Type B pancreatic cell (in vitro differentiated cells): ENCODE measurements at regions not wholly inside any gene's neighbourhood (a gene's known extent, or its start where the extent isn't known, plus 50 kb on each side); places are given as distances from the start of the nearest gene placed in this dataset.
A peak's percentile ranks its signal among the peaks of the same experiment; 100 is the strongest.

ENCODE experiments used
- DNase-seq: peaks from one replicate; pipeline ENCODE4 v3.0.0; 2021; ENCODE audit warnings: mixed read lengths; ENCODE audit not compliant: unreplicated experiment; ENCODE audit errors: extremely low spot score
- H3K27ac Mint-ChIP-seq: 2 replicates; pipeline ENCODE4 v1.8.0; 2021; ENCODE audit warnings: mild to moderate bottlenecking, mixed read lengths
- H3K27me3 Mint-ChIP-seq: 2 replicates; pipeline ENCODE4 v1.8.0; 2021; ENCODE audit warnings: mixed read lengths
- H3K36me3 Mint-ChIP-seq: 2 replicates; pipeline ENCODE4 v1.8.0; 2021; ENCODE audit warnings: mixed read lengths
- H3K4me1 Mint-ChIP-seq: one replicate; pipeline ENCODE4 v1.8.0; 2021; ENCODE audit warnings: mixed read lengths; ENCODE audit not compliant: unreplicated experiment
- H3K4me3 Mint-ChIP-seq: 2 replicates; pipeline ENCODE4 v1.8.0; 2021; ENCODE audit warnings: mild to moderate bottlenecking, mixed read lengths
- H3K9me3 Mint-ChIP-seq: 2 replicates; pipeline ENCODE4 v1.8.0; 2021; ENCODE audit warnings: mixed read lengths
- TF ChIP-seq, protein P1 (sequence below): fragments of 200-600 bp; sonication (generic); conservative IDR thresholded peaks from 2 replicates; pipeline ENCODE4 v1.5.0; 2021; ENCODE audit warnings: antibody characterized with exemption, mild to moderate bottlenecking

DNA sequence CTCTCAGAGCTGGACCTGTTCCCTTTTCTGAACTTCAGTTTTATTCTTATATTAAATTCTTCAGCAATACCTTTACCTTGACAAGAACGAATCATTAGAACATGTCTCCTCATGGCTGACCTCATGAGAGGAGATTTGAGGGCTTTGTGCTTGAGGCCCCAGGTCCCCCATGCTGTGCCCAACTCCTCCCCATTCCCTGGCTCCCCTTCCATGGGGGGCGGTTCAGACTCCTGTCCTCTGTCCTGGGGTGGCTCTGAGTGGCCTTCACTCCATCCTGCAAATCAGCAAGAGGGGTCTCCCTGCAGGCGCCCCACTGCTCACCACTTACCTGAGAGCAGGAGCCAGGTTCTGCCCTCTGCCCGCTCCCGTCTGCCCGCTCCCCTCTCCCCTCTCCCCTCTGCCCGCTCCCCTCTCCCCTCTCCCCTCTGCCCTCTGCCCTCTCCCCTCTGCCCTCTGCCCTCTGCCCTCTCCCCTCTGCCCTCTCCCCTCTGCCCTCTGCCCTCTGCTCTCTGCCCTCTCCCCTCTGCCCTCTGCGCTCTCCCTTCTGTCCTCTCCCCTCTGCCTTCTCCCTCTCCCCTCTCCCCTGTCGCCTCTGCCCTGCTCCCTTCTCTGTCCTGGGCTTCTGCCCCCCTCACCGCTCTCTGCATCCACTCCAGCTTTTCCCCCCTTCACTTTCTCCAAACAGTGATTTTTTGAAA is 98.7 kb upstream of the ALKAL2 start:
- no peak for DNase-seq
- Mint-ChIP-seq H3K27ac (no peak overlapping the region), H3K4me3 (no peak overlapping the region), H3K9me3 (no peaks in the 10 kb centered on the region), H3K4me1 (peaks cover 19% of the 10 kb centered on the region), H3K36me3 (no peaks in the 10 kb centered on the region), H3K27me3 (peaks cover 7% of the 10 kb centered on the region)
- TF ChIP-seq, protein P1, sequence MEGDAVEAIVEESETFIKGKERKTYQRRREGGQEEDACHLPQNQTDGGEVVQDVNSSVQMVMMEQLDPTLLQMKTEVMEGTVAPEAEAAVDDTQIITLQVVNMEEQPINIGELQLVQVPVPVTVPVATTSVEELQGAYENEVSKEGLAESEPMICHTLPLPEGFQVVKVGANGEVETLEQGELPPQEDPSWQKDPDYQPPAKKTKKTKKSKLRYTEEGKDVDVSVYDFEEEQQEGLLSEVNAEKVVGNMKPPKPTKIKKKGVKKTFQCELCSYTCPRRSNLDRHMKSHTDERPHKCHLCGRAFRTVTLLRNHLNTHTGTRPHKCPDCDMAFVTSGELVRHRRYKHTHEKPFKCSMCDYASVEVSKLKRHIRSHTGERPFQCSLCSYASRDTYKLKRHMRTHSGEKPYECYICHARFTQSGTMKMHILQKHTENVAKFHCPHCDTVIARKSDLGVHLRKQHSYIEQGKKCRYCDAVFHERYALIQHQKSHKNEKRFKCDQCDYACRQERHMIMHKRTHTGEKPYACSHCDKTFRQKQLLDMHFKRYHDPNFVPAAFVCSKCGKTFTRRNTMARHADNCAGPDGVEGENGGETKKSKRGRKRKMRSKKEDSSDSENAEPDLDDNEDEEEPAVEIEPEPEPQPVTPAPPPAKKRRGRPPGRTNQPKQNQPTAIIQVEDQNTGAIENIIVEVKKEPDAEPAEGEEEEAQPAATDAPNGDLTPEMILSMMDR, result no peak

DNA sequence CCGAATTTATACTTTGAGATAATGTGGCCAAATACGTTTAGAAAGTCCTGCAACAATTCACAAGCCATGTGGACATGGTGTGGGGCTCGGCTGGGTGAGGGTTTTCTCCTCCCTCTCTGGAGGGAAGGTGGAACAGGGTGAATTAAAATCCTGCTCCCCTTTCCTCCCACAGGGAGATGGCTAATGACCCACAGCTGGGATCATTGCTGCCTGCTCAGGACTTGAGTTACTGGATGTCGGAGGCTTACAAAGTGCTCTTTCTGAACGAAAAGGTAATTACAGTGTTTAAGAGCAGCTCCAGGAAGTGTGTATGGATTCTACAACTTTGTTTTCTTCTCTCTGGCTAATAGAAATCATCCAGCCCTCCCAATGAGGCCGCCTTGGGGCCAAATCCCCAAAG is 97.9 kb upstream of the ALKAL2 start:
- Mint-ChIP-seq H3K27ac (peak overlapping the region; percentile 34), H3K4me3 (peak overlapping the region; percentile 62), H3K27me3 (peaks cover 5% of the 10 kb centered on the region), H3K4me1 (peaks cover 18% of the 10 kb centered on the region), H3K36me3 (no peaks in the 10 kb centered on the region), H3K9me3 (no peaks in the 10 kb centered on the region)
- TF ChIP-seq, protein P1, result no peak
- no peak for DNase-seq

DNA sequence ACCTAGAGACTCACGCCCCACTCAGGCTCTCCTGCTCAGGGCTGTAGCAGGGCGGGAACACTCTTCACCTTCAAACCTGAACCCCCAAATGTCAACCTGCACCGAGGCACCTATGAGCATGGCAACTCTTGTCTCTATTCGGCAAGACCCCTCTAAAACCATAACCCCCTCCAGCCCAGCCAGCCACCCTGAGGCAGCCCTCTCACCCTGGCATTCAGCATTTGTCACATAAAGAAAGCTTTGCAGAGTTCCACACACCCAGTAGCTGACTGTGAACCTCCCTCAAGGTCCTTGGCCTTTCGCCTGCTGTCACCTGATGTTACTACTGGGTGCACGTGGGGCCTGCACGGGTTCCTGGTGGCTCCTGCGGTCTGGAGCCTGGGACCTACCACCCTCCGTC is 97.2 kb upstream of the ALKAL2 start:
- H3K36me3 Mint-ChIP-seq, result no peaks in the 10 kb centered on the region
- peaks cover 5% of the 10 kb centered on the region for H3K27me3 Mint-ChIP-seq
- peaks cover 4% of the 10 kb centered on the region for H3K9me3 Mint-ChIP-seq
- H3K4me3 Mint-ChIP-seq, result no peak overlapping the region
- TF ChIP-seq, protein P1, result no peak
- no peak for DNase-seq
- no peak overlapping the region for H3K27ac Mint-ChIP-seq
- peaks cover 18% of the 10 kb centered on the region for H3K4me1 Mint-ChIP-seq

DNA sequence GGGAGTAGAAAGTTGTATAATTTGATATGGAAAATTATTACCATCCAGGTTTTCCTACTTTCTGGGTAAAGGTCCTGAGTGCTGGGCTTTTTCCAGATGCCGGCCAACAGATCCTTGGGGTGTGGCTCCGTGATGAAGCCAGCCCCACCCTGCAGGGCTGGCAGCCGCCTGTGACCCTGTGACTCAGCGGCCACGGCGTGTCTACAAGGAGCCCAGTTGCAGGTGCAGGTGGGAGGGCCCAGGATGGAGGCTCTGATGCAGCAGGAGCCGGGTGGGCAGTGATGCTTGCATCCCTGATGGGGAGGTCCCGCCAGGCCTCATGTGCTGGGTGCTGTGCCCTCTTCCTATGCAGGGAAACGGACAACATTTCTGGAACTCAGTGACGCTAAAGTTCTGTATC is 96.0 kb upstream of the ALKAL2 start:
- Mint-ChIP-seq H3K4me1 (peaks cover 18% of the 10 kb centered on the region), H3K36me3 (no peaks in the 10 kb centered on the region), H3K27me3 (peaks cover 5% of the 10 kb centered on the region), H3K27ac (no peak overlapping the region), H3K9me3 (peaks cover 9% of the 10 kb centered on the region), H3K4me3 (no peak overlapping the region)
- no peak for DNase-seq
- TF ChIP-seq, protein P1, result no peak

DNA sequence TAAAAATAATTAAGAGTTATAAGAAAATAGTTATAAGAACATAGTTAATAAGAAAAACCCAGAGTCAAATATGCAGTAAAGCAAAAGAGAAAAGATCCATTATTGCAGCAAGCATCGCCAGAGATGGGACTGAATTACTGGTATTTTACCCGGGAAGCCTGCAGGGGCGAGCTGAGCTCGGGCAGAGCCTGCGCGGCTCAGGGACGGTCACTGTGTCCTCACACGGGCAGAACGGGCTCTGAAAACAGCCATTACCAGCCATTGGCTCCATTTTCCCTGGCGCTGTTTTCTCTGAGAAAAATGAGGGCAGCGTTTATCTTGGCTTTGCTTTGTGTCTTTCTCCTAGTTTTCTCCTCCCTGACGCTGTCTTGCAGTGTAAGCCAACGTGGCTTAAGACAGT is 95.3 kb upstream of the ALKAL2 start:
- TF ChIP-seq, protein P1, result peak; percentile 58
- peaks cover 5% of the 10 kb centered on the region for H3K27me3 Mint-ChIP-seq
- peaks cover 9% of the 10 kb centered on the region for H3K9me3 Mint-ChIP-seq
- H3K4me1 Mint-ChIP-seq, result peaks cover 18% of the 10 kb centered on the region
- H3K27ac Mint-ChIP-seq, result no peak overlapping the region
- DNase-seq, result no peak
- no peaks in the 10 kb centered on the region for H3K36me3 Mint-ChIP-seq
- no peak overlapping the region for H3K4me3 Mint-ChIP-seq

DNA sequence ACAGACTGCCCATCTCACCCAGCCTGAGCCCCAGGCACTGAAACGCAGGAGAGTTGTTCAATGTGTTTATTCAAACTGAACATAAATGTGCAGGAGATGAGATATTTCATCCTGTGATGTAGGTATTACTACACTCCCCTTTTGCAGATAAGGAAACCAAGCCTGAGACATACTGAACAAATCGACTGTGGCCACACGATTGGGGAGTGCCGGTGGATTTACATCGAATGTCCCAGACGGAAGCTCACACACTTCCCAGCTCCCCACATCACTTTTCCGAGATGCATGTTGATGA is 94.8 kb upstream of the ALKAL2 start:
- no peak overlapping the region for H3K27ac Mint-ChIP-seq
- H3K36me3 Mint-ChIP-seq, result no peaks in the 10 kb centered on the region
- no peak for DNase-seq
- peaks cover 13% of the 10 kb centered on the region for H3K9me3 Mint-ChIP-seq
- H3K4me3 Mint-ChIP-seq, result no peak overlapping the region
- H3K4me1 Mint-ChIP-seq, result peaks cover 18% of the 10 kb centered on the region
- TF ChIP-seq, protein P1, result no peak
- H3K27me3 Mint-ChIP-seq, result peaks cover 5% of the 10 kb centered on the region
